ENCODE measurements at regions not wholly inside any gene's neighbourhood (a gene's known extent, or its start where the extent isn't known, plus 50 kb on each side); places are given as distances from the start of the nearest gene placed in this dataset.

GRCh38 chr18:55647331-55647730 lies 59.3 kb upstream of the TCF4 start:
- Histone ChIP-seq H3K27me3 (ENCODE audit: control insufficient read depth, insufficient read depth, low read length) (no peaks in the 10 kb centered on the region), H3K9ac (ENCODE audit: low read depth, low read length) (no peak overlapping the region), H3K27ac (ENCODE audit: low read depth, low read length) (no peak overlapping the region), H3K4me1 (ENCODE audit: control insufficient read depth, insufficient read depth, low read length) (no peaks in the 10 kb centered on the region), H3K9me3 (ENCODE audit: control insufficient read depth, insufficient read depth, low read length) (no peaks in the 10 kb centered on the region; the same call in 1 of the 2 replicates), H3K36me3 (ENCODE audit: control insufficient read depth, insufficient read depth, low read length) (no peaks in the 10 kb centered on the region), H3K4me3 (ENCODE audit: low read depth, low read length) (no peak overlapping the region)

GRCh38 chr18:55642191-55642590 lies 54.2 kb upstream of the TCF4 start:
- H3K36me3 ChIP-seq (ENCODE audit: control insufficient read depth, insufficient read depth, low read length): no peaks in the 10 kb centered on the region
- no peaks in the 10 kb centered on the region for H3K27me3 ChIP-seq (ENCODE audit: control insufficient read depth, insufficient read depth, low read length)

GRCh38 chr18:55641486-55641885 lies 53.5 kb upstream of the TCF4 start:
- H3K4me3 ChIP-seq (ENCODE audit: low read depth, low read length): no peak overlapping the region
- no peaks in the 10 kb centered on the region for H3K36me3 ChIP-seq (ENCODE audit: control insufficient read depth, insufficient read depth, low read length)
- no peak overlapping the region for H3K9ac ChIP-seq (ENCODE audit: low read depth, low read length)
- H3K4me1 ChIP-seq (ENCODE audit: control insufficient read depth, insufficient read depth, low read length): no peaks in the 10 kb centered on the region
- no peak overlapping the region for H3K27ac ChIP-seq (ENCODE audit: low read depth, low read length)
- H3K9me3 ChIP-seq (ENCODE audit: control insufficient read depth, insufficient read depth, low read length): no peaks in the 10 kb centered on the region; the same call in 1 of the 2 replicates
- no peaks in the 10 kb centered on the region for H3K27me3 ChIP-seq (ENCODE audit: control insufficient read depth, insufficient read depth, low read length)

More at GRCh38 chr18:55642191-55642590, 54.2 kb upstream of the TCF4 start:
- H3K4me3 ChIP-seq (ENCODE audit: low read depth, low read length): no peak overlapping the region
- no peak overlapping the region for H3K9ac ChIP-seq (ENCODE audit: low read depth, low read length)
- H3K27ac ChIP-seq (ENCODE audit: low read depth, low read length): no peak overlapping the region
- H3K9me3 ChIP-seq (ENCODE audit: control insufficient read depth, insufficient read depth, low read length): no peaks in the 10 kb centered on the region; the same call in 1 of the 2 replicates
- no peaks in the 10 kb centered on the region for H3K4me1 ChIP-seq (ENCODE audit: control insufficient read depth, insufficient read depth, low read length)

Measured in HUES48 (cell line).